ENCODE measurements at regions not wholly inside any gene's neighbourhood (a gene's known extent, or its start where the extent isn't known, plus 50 kb on each side); places are given as distances from the start of the nearest gene placed in this dataset.
A peak's percentile ranks its signal among the peaks of the same experiment; 100 is the strongest.

GRCh38 chr13:39283072-39283471 is 244.8 kb downstream of the NHLRC3 start:
- no peak for DNase-seq (ENCODE audit: low read depth)

GRCh38 chr13:39284801-39285388 is 246.6 kb downstream of the NHLRC3 start:
- DNase-seq (ENCODE audit: low read depth) = peak; percentile 10
